Activated T-cell treated with anti-CD3 and anti-CD28 coated beads for 24 hours (primary cell): ENCODE measurements at regions not wholly inside any gene's neighbourhood (a gene's known extent, or its start where the extent isn't known, plus 50 kb on each side); places are given as distances from the start of the nearest gene placed in this dataset.

Experiments
- DNase-seq: peaks from one replicate; pipeline ENCODE4 v3.0.0-alpha.2; 2020; ENCODE audit warnings: low read depth

GRCh38 chr18:71505526-71505925 is 1038.6 kb downstream of the CBLN2 start:
- DNase-seq: no peak

GRCh38 chr18:71503222-71503621 is 1040.9 kb downstream of the CBLN2 start:
- DNase-seq: no peak

- DNase-seq: no peak
Observed at GRCh38 chr18:71485611-71486010, 1058.5 kb downstream of the CBLN2 start.

- DNase-seq: no peak
Observed at GRCh38 chr18:71471963-71472725, 1072.0 kb downstream of the CBLN2 start.

GRCh38 chr18:71456206-71456605 is 1087.9 kb downstream of the CBLN2 start:
- DNase-seq: no peak

- no peak for DNase-seq
Observed at GRCh38 chr18:71450257-71450656, 1093.9 kb downstream of the CBLN2 start.

GRCh38 chr18:71443706-71444480 is 1100.2 kb downstream of the CBLN2 start:
- no peak for DNase-seq

GRCh38 chr18:71442731-71443141 is 1101.4 kb downstream of the CBLN2 start:
- no peak for DNase-seq

- DNase-seq: no peak
Observed at GRCh38 chr18:71441156-71441555, 1103.0 kb downstream of the CBLN2 start.

GRCh38 chr18:71437511-71437910 is 1106.6 kb downstream of the CBLN2 start:
- no peak for DNase-seq

GRCh38 chr18:71433373-71433772 is 1110.8 kb downstream of the CBLN2 start:
- DNase-seq: no peak

GRCh38 chr18:71431689-71432088 is 1112.5 kb downstream of the CBLN2 start:
- DNase-seq: no peak

GRCh38 chr18:71431171-71431570 is 1113.0 kb downstream of the CBLN2 start:
- DNase-seq: no peak

GRCh38 chr18:71426441-71426840 is 1117.7 kb downstream of the CBLN2 start:
- DNase-seq: no peak

- DNase-seq: no peak
Observed at GRCh38 chr18:71405169-71405809, 1116.4 kb downstream of the SOCS6 start.

GRCh38 chr18:71403501-71403900 is 1114.7 kb downstream of the SOCS6 start:
- no peak for DNase-seq

GRCh38 chr18:71398531-71398930 is 1109.7 kb downstream of the SOCS6 start:
- DNase-seq: no peak

GRCh38 chr18:71388148-71388547 is 1099.3 kb downstream of the SOCS6 start:
- DNase-seq: no peak

GRCh38 chr18:71374294-71375000 is 1085.6 kb downstream of the SOCS6 start:
- DNase-seq: no peak

GRCh38 chr18:71371951-71372605 is 1083.2 kb downstream of the SOCS6 start:
- DNase-seq: no peak

- no peak for DNase-seq
Observed at GRCh38 chr18:71370671-71371445, 1082.0 kb downstream of the SOCS6 start.
